ENCODE measurements at regions not wholly inside any gene's neighbourhood (a gene's known extent, or its start where the extent isn't known, plus 50 kb on each side); places are given as distances from the start of the nearest gene placed in this dataset.
"Not testable (repeated sequence)": the region's sequence is repeated elsewhere in the genome, so short reads cannot be mapped to it uniquely, and the experiment has no call there.

DNA sequence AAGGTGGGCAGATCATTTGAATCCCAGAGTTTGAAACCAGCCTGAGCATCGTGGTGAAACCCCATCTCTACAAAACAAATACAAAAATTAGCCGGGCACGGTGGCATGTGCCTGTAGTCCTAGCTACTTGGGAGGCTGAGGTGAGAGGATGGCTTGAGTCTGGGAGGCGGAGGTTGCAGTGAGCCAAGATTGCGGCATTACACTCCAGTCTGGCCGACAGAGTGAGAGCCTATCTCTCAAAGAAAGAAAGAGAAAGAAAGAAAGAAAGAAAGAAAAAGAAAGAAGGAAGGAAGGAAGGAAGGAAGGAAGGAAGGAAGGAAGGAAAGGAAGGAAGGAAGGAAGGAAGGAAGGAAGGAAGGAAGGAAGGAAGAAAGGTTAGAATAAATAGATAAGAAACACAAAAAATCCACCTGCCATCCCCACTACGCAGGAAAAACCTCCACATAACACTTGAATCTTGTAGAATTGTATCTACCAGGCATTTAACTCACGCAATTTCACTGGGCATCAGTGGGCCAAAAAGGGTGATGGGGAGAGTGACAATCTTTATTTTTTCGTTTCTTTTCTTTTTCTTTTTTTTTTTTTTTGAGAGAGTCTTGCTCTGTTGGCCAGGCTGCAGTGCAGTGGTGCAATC is 58.3 kb upstream of the PTPN1 start:
- H3K36me3 Mint-ChIP-seq, ATAC-seq, H3K9me3 Mint-ChIP-seq: not testable (repeated sequence)
- Mint-ChIP-seq H3K27me3 (peaks cover 88% of the 10 kb centered on the region), H3K4me3 (peak overlapping the region; percentile 55), H3K4me1 (peaks cover 27% of the 10 kb centered on the region), H3K27ac (peak overlapping the region; percentile 78)

DNA sequence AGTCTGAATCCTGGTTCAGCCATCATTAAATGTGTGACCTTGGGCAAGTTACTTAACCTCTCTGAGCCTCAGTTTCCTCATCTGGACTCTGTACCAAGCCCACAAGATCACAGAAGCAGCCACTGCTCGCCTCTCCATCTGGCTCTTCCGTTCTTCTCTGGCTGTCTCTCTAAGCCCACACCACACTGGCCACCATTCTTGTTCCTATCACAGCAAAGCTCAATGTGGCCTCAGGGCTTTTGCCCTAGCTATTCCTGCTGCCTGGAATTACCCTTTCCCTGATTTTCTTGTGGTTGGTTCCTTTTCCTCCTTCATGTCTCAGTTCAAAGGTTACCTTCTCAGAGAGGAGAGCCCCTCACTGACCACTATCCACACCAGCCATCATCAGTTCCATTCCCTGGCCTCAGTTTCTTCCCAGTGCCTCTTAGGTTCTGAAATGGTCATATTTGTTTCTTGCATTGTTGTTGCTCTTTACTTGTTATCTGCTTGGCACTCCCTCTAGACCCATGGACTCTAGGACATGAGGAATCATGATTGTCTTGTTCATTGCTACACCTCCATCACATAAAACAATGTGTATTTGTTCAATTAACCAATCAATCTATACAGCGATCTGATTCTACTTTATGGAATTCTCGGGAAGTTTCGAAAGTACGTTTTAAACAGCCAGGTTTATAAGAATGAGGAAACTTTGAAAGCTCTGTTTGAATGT is 56.5 kb upstream of the PTPN1 start:
- Mint-ChIP-seq H3K4me1 (peaks cover 27% of the 10 kb centered on the region), H3K27me3 (peaks cover 76% of the 10 kb centered on the region), H3K27ac (no peak overlapping the region), H3K4me3 (no peak overlapping the region), H3K9me3 (no peaks in the 10 kb centered on the region), H3K36me3 (peaks cover under 1% of the 10 kb centered on the region)
- ATAC-seq, result no peak

GRCh38 chr20:50455245-50455644 is 54.9 kb upstream of the PTPN1 start:
- H3K4me3 Mint-ChIP-seq, ATAC-seq, H3K9me3 Mint-ChIP-seq, H3K27ac Mint-ChIP-seq, H3K36me3 Mint-ChIP-seq: not testable (repeated sequence)
- Mint-ChIP-seq H3K4me1 (peaks cover 21% of the 10 kb centered on the region), H3K27me3 (peaks cover 76% of the 10 kb centered on the region)

DNA sequence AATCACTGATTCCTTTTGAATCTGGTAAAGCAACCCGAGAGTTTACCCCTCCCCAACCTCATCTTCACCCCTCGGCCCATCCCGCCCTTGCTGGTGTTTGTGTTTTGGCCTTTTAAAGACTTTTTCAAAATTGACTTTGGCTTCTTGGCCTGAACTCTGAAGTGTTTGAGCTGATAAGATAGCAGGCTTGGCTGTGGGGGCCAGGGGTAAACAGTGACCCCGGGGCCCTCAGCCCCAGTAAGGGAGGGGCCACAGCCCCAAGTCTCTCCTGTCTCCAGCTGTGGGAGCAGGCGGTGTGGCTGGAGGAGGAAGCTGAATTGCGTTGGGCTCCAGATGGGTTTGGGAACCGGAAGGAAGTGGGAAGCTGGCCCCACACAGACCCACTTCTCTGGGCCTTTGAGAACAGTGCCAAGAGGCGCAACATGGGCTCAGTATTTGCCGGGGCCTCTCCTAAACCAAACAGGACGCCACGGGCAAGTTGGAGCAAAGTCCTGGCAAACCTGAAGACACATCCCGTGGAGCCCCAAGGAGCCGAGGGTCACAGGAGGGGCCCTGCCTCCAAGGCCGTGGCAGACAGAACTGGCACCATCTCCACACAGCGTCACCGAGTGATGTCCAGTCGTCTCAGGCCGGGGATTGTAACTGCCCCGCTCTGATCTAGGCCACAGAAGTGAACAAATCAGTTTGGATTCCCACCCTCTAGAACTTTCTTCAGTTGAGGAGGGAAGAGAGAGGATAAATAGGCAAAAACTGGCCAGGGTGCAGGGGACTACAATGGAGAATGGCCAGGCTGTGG is 54.3 kb upstream of the PTPN1 start:
- peaks cover 74% of the 10 kb centered on the region for H3K27me3 Mint-ChIP-seq
- H3K4me1 Mint-ChIP-seq, result peaks cover 21% of the 10 kb centered on the region
- H3K27ac Mint-ChIP-seq, result no peak overlapping the region
- ATAC-seq, result no peak
- peaks cover 4% of the 10 kb centered on the region for H3K9me3 Mint-ChIP-seq
- peaks cover 6% of the 10 kb centered on the region for H3K36me3 Mint-ChIP-seq
- no peak overlapping the region for H3K4me3 Mint-ChIP-seq

DNA sequence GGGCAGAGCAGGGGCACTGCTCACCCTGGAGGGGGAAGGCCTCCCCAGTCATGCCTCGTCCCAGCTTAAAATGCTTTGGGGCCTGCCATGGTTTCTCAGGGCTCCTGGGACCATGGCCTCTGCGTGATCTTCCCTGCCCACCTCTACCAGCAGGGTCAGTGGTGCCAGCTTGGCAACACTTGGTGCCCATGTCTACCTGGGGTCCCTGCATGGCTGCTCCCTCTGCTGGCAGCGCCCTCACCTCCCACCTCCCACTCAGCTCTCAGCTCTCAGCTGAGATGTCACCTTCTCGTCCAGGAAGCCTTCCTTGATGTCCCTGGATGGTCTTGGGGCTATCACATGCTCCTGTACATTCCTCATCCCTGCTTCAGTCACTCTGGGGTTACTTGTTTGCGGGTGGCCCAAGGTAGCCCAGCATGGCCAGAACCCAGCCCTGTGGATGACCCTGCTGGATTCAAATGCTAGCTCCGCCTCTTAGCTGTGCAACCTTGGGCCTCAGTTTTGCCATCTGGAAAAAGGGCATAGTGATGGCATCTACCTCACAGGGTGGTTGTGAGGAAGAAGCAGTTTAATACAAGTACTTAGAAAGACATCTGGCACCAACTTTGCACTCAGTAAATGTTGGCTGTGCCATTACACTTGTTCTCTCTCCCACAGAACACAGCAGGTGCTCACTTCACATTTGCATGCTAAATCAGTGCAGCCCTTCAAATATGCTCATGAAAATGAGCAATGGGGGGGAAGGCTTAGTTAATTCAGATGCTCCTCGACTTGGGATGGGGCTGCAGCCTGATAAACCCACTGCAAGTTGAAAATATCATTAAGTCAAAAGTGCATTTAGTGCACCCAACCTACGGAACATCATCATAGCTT is 53.5 kb upstream of the PTPN1 start:
- Mint-ChIP-seq H3K9me3 (peaks cover 4% of the 10 kb centered on the region), H3K4me3 (no peak overlapping the region), H3K36me3 (peaks cover 6% of the 10 kb centered on the region), H3K27me3 (peaks cover 65% of the 10 kb centered on the region), H3K27ac (no peak overlapping the region), H3K4me1 (peaks cover 15% of the 10 kb centered on the region)
- no peak for ATAC-seq

GRCh38 chr20:50459124-50459918 is 50.9 kb upstream of the PTPN1 start:
- peaks cover 15% of the 10 kb centered on the region for H3K4me1 Mint-ChIP-seq
- ATAC-seq, result no peak
- H3K36me3 Mint-ChIP-seq, result peaks cover 6% of the 10 kb centered on the region
- H3K27ac Mint-ChIP-seq, result no peak overlapping the region
- H3K9me3 Mint-ChIP-seq, result peaks cover 4% of the 10 kb centered on the region
- peaks cover 49% of the 10 kb centered on the region for H3K27me3 Mint-ChIP-seq
- no peak overlapping the region for H3K4me3 Mint-ChIP-seq

- Mint-ChIP-seq H3K27ac (no peak overlapping the region), H3K27me3 (peaks cover 42% of the 10 kb centered on the region), H3K9me3 (peaks cover 4% of the 10 kb centered on the region), H3K4me3 (no peak overlapping the region), H3K4me1 (peaks cover 18% of the 10 kb centered on the region), H3K36me3 (peaks cover 6% of the 10 kb centered on the region)
- ATAC-seq, result no peak
These were observed 50.0 kb upstream of the PTPN1 start for GRCh38 chr20:50460115-50460607.
